GM21447 (cell line): ENCODE measurements at regions not wholly inside any gene's neighbourhood (a gene's known extent, or its start where the extent isn't known, plus 50 kb on each side); places are given as distances from the start of the nearest gene placed in this dataset.
"Not testable (repeated sequence)": the region's sequence is repeated elsewhere in the genome, so short reads cannot be mapped to it uniquely, and the experiment has no call there.

ENCODE experiments used
- ATAC-seq: cut with Tn5 transposase; IDR thresholded peaks from one replicate; pipeline ENCODE4 v1.9.1; 2021; ENCODE audit not compliant: unreplicated experiment

GRCh38 chr4:56148428-56148827 is 199.7 kb downstream of the CEP135 start:
- no peak for ATAC-seq

GRCh38 chr4:56147371-56147770 is 198.6 kb downstream of the CEP135 start:
- ATAC-seq: no peak

GRCh38 chr4:56146956-56147355 is 198.2 kb downstream of the CEP135 start:
- no peak for ATAC-seq

- no peak for ATAC-seq
These were observed 193.3 kb downstream of the CEP135 start for GRCh38 chr4:56142088-56142487.

- ATAC-seq: no peak
These were observed 190.6 kb downstream of the CEP135 start for GRCh38 chr4:56139241-56139827.

GRCh38 chr4:56134834-56135233 is 186.1 kb downstream of the CEP135 start:
- ATAC-seq: not testable (repeated sequence)

GRCh38 chr4:56134266-56134665 is 185.5 kb downstream of the CEP135 start:
- ATAC-seq: no peak

GRCh38 chr4:56132835-56133234 is 184.1 kb downstream of the CEP135 start:
- ATAC-seq: no peak

- ATAC-seq: not testable (repeated sequence)
These were observed 183.4 kb downstream of the CEP135 start for GRCh38 chr4:56132188-56132587.

- ATAC-seq: no peak
These were observed 181.9 kb downstream of the CEP135 start for GRCh38 chr4:56130606-56131155.

GRCh38 chr4:56129431-56129861 is 180.7 kb downstream of the CEP135 start:
- ATAC-seq: no peak

GRCh38 chr4:56128213-56128612 is 179.5 kb downstream of the CEP135 start:
- no peak for ATAC-seq

- ATAC-seq: no peak
These were observed 179.0 kb downstream of the CEP135 start for GRCh38 chr4:56127716-56128115.

GRCh38 chr4:56123547-56123946 is 174.8 kb downstream of the CEP135 start:
- ATAC-seq: no peak

- no peak for ATAC-seq
These were observed 174.3 kb downstream of the CEP135 start for GRCh38 chr4:56123051-56123450.

- no peak for ATAC-seq
These were observed 170.1 kb downstream of the CEP135 start for GRCh38 chr4:56118845-56119244.

- no peak for ATAC-seq
These were observed 169.3 kb downstream of the CEP135 start for GRCh38 chr4:56118055-56118454.

GRCh38 chr4:56115898-56116297 is 167.2 kb downstream of the CEP135 start:
- ATAC-seq: no peak

- ATAC-seq: no peak
These were observed 163.6 kb downstream of the CEP135 start for GRCh38 chr4:56112377-56112776.

- no peak for ATAC-seq
These were observed 157.7 kb downstream of the CEP135 start for GRCh38 chr4:56106180-56107147.

GRCh38 chr4:56104188-56104587 is 155.4 kb downstream of the CEP135 start:
- ATAC-seq: no peak

- ATAC-seq: no peak
These were observed 153.9 kb downstream of the CEP135 start for GRCh38 chr4:56102601-56103000.
